EH (cell line): ENCODE measurements at regions not wholly inside any gene's neighbourhood (a gene's known extent, or its start where the extent isn't known, plus 50 kb on each side); places are given as distances from the start of the nearest gene placed in this dataset.

Source experiments
- DNase-seq: peaks from one replicate; pipeline ENCODE4 v3.0.0-alpha.2; 2015; ENCODE audit warnings: low read depth

GRCh38 chr17:77725846-77726245 is 232.7 kb upstream of the TNRC6C start:
- no peak for DNase-seq

- DNase-seq, result no peak
Observed at GRCh38 chr17:77726549-77727006, 231.9 kb upstream of the TNRC6C start.

- DNase-seq, result no peak
Observed at GRCh38 chr17:77727037-77727615, 231.4 kb upstream of the TNRC6C start.

DNA sequence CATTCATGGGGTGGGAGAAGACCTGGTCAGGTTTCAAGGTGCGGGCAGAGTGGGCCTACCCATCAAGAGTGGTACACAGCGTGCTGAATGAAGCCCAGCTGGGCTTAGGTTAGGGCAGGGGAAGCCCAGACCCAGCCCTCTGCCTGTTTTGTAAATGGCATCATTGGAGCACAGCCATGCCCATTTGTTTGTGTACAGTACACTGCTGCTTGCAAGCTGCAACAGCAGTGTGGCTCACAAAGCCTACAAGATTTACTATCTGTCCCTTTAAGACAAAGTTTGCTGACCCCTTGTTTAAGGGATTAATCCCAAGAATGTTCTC is 230.1 kb upstream of the TNRC6C start:
- DNase-seq, result no peak

DNA sequence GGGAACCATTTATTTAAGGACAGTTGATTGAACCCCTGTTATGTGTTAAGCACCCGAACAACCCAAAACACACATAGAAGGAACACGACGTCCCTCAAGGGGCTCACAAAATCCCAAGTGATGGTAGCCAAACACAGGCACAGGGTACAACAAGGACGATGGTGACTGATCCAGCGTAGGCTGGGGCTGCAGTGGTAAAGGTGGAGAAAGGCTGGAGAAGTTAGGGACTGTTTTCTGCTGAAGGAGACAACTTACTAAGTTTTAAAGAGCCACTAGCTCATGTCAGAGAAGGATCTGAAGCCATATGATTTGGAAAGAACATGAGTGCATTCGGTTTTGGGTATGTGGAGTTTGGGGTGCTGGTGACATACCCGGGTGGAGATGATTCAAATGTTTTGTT is 229.6 kb upstream of the TNRC6C start:
- DNase-seq, result no peak

DNA sequence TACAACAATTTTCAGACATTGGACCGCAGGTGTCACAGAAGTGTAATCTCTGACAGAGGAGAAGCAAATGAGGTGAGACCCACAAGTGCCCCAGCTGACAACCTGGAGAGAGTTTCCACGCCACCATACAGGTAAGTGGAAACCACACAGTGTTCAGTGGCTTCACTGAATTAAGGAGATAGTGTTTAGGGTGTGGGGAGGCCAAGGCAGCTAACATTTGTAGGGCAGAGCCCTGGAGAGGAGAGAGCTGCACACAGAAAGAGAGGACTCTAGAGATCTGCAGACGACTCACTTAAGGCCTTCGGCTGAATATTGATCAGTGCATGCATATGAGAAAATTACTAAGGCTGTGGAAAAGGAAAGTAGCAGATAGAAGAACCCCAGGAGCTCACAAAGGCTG is 228.9 kb upstream of the TNRC6C start:
- no peak for DNase-seq

DNA sequence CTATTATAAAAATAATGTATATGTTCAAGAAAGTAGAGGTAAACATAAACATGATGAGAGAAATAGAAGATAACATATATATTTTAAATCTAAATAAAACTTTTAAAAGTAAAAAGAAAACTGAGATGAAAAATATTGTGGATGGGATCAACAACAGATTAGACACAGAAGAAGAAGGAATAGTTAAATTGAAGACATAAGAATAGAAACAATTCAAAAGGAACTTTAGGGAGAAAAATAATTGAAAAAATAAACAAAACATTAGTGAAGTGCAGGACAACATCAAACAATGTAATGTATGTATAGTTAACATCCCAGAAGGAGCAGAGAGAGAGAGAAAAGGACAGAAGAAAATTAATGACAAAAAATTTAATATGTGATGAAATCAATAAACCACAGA is 228.1 kb upstream of the TNRC6C start:
- DNase-seq, result no peak

DNA sequence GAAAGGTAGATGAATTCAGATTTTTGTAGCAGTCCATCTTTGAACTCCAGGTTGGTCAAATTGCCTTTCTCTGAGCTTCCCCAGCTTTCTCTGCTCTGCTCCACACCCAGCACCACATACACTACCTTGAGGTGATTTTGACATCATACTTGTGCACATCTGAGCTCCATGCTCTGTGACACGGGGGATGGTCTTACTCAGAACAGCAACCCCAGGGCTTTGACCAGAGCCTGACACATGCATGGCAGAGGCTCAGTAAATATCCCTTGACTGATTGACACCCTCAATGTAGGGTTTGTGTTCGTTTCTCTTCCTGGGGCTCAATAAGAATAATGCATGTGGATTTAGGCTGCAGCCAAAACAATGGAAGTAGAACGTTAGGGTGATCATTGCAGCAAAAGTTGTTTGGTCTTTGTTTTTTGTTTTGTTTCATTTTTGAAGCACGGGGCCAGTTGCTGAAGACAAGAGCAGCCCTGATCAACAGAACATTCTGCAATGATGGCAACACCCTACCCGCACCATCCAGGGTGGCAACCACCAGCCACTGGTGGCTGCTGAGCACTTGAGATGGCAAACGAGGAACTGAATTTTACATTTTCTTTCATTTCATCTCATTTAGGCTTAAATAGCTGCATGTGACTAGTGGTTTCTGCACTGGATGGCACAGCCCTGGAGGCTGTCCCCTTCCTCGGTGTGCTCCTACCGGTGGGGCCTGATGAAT is 224.8 kb upstream of the TNRC6C start:
- DNase-seq, result no peak

GRCh38 chr17:77734371-77735080 is 224.0 kb upstream of the TNRC6C start:
- DNase-seq, result peak; percentile 78

GRCh38 chr17:77735081-77735565 is 223.4 kb upstream of the TNRC6C start:
- DNase-seq, result peak; percentile 24

DNA sequence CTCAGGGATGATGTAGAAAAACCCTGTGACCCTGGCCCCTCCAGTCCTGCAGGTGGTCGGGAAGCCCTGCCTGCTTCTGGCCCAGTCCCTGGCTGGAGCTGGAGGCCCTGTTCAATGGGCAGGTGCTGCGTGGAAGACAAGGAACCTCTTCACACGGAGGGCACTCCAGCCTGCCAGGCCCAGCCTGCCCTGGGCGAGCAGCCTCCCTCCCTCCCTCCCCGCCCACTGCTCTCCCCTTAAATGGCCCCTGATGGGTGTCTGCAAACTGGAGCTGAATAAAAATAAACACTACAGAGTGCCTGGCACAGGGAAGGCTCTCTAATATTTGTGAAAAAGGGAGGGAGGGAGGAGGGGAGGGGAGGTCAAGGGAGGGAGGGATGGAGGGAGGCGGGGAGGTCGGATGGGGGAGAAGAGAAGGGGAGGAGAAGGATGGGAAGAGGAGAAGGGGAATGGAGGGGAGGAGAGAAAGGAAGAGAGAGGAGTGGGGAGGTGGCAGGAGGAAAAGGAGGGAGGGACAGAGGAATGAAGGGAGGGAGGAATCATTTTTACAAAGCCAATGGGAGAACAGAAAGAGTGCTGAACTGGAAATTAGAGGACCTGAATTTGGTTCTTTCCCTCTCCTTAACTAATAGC is 222.8 kb upstream of the TNRC6C start:
- peak; percentile 38 for DNase-seq

DNA sequence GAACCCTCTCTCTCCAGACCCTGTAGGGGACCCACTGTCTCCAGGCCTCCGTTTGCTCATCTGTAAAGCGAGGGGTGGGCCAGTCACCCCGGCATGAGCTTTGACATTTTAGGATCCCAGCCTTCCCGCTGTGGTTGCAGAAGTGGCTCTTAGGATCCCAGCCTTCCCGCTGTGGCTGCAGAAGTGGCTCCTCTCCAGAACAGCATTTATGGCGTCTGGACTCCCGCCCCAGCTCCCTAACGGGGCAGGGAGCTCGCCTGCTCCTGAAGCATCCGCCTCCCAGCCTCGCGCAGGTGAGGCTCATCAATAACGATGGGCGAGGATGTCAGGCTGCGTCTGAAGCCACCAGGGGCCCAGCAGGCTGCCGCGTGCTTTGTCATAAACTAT is 222.3 kb upstream of the TNRC6C start:
- peak; percentile 4 for DNase-seq

DNA sequence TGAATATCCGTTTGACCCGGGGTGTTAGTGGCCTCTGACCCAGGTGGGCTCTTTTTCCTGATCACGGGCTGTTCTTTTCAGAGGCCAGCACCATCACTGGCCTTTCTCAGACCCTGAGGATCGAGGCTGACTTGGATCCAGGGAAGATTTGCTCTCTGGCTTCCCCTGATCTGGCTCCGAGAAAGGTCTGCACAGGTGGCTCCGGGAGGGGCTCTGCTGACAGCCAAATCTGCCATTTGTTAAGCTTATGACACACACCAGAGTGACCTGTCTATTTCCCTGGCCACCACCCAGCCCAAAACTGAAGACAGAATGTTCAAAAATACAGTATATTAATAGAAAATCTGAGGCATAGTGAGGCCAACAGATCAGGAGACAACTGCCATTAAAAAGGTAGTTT is 221.8 kb upstream of the TNRC6C start:
- no peak for DNase-seq

GRCh38 chr17:77737442-77738265 is 220.8 kb upstream of the TNRC6C start:
- DNase-seq, result no peak

GRCh38 chr17:77738751-77739531 is 219.6 kb upstream of the TNRC6C start:
- no peak for DNase-seq

DNA sequence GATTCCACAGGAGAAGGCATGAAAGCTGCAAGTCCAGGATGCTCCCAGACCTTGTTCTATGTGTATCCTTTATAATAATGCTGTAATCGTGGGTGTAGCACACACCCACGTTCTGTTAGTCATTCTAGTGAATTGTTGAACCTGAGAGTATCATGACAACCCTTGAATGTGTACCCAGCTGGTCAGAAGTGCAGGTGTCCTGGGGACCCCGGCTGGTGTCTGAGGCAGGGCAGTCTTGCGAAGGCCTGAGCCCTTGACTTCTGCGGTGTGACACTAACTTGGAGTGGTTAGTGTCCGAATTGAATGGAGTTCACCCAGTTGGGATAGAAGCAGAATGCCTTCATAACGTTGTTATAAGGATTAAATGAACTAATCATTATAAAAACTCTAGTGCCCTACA is 218.0 kb upstream of the TNRC6C start:
- DNase-seq, result no peak

- no peak for DNase-seq
Observed at GRCh38 chr17:77741109-77741508, 217.4 kb upstream of the TNRC6C start.

DNA sequence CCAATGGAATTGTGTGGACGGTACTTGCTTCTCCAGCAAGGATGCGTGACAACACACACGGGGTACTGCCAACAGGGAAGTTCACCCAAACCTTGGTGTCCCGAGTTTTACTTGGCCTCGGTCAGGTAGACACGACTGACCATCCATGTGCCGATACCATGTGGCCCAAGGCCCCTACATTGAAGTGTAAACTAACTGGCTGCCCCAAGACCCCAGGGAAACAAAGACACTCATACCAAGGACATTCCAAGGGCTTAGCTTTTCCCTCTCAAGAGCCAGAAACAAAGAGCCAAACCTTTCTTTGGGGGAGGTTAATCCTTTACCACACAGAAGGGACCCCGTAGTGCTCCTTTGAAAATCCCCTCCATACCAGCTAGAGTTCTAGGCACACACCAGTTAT is 215.9 kb upstream of the TNRC6C start:
- no peak for DNase-seq

GRCh38 chr17:77744066-77744988 is 214.2 kb upstream of the TNRC6C start:
- DNase-seq, result no peak

GRCh38 chr17:77745702-77746101 is 212.8 kb upstream of the TNRC6C start:
- DNase-seq, result no peak
